ENCODE measurements at regions not wholly inside any gene's neighbourhood (a gene's known extent, or its start where the extent isn't known, plus 50 kb on each side); places are given as distances from the start of the nearest gene placed in this dataset.

DNA sequence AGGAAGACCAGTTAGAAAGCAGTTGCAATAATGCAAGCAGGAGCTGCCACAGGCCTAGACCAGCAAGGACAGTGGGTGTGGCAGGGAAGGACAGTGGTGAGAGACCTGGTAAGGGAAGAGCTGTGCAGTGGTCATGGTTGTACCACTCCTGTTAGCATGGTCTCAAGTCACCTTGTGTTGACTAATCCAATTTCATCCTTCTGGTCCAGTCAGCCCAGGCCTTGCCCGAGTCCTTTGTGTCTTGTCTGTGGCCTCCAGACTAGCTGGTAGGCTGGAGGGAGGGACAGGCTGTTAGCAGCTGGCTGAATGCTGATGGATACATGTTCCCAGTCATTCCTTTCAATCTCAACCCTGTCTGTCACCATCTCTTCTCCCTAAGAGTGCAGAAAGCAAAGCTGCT is 54.1 kb upstream of the BRD7 start:
- Mint-ChIP-seq H3K9me3 (ENCODE audit: unreplicated experiment) (peaks cover 9% of the 10 kb centered on the region), H3K4me1 (ENCODE audit: unreplicated experiment) (no peaks in the 10 kb centered on the region), H3K4me3 (ENCODE audit: unreplicated experiment) (no peak overlapping the region), H3K27me3 (ENCODE audit: unreplicated experiment) (peaks cover 2% of the 10 kb centered on the region), H3K27ac (ENCODE audit: unreplicated experiment) (no peak overlapping the region), H3K36me3 (ENCODE audit: low read depth, unreplicated experiment) (peaks cover 3% of the 10 kb centered on the region)
- DNase-seq (ENCODE audit: low spot score): no peak
- TF ChIP-seq, protein P1, sequence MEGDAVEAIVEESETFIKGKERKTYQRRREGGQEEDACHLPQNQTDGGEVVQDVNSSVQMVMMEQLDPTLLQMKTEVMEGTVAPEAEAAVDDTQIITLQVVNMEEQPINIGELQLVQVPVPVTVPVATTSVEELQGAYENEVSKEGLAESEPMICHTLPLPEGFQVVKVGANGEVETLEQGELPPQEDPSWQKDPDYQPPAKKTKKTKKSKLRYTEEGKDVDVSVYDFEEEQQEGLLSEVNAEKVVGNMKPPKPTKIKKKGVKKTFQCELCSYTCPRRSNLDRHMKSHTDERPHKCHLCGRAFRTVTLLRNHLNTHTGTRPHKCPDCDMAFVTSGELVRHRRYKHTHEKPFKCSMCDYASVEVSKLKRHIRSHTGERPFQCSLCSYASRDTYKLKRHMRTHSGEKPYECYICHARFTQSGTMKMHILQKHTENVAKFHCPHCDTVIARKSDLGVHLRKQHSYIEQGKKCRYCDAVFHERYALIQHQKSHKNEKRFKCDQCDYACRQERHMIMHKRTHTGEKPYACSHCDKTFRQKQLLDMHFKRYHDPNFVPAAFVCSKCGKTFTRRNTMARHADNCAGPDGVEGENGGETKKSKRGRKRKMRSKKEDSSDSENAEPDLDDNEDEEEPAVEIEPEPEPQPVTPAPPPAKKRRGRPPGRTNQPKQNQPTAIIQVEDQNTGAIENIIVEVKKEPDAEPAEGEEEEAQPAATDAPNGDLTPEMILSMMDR (IDR thresholded peaks at IDR 0.05; ENCODE audit: unreplicated experiment): no peak

DNA sequence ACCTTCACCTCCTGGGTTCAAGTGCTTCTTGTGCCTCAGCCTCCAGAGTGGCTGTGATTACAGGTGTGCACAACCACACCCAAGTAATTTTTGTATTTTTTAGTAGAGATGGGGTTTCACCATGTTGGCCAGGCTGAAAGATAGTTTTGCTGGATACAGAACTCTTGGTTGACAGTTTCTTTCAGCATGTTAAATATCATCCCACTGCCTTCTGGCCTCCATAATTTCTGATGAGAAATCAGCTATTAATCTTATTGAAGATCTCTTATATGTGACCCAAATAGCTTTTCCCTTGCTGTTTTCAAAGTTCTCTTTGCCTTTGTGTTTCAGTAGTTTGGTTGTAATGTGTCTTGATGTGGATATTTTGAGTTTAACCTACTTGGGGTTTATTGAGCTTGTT is 50.3 kb upstream of the BRD7 start:
- Mint-ChIP-seq H3K36me3 (ENCODE audit: low read depth, unreplicated experiment) (peaks cover 3% of the 10 kb centered on the region), H3K9me3 (ENCODE audit: unreplicated experiment) (peaks cover 9% of the 10 kb centered on the region), H3K4me1 (ENCODE audit: unreplicated experiment) (no peaks in the 10 kb centered on the region)

More for the DNA sequence above, 50.3 kb upstream of the BRD7 start:
- Mint-ChIP-seq H3K27ac (ENCODE audit: unreplicated experiment) (no peak overlapping the region), H3K27me3 (ENCODE audit: unreplicated experiment) (peaks cover 1% of the 10 kb centered on the region), H3K4me3 (ENCODE audit: unreplicated experiment) (no peak overlapping the region)
- TF ChIP-seq, protein P1 (IDR thresholded peaks at IDR 0.05; ENCODE audit: unreplicated experiment): no peak
- no peak for DNase-seq (ENCODE audit: low spot score)
